HL-60 (cell line): ENCODE measurements at regions not wholly inside any gene's neighbourhood (a gene's known extent, or its start where the extent isn't known, plus 50 kb on each side); places are given as distances from the start of the nearest gene placed in this dataset.

Experiments
- CTCF ChIP-seq: IDR thresholded peaks from one replicate; pipeline ENCODE4 v1.5.1; 2011; ENCODE audit warnings: low read length, control low read depth, inconsistent platforms; ENCODE audit not compliant: insufficient read depth
- POLR2AphosphoS5 ChIP-seq: IDR thresholded peaks from 2 replicates; pipeline ENCODE4 v1.6.1; 2012; ENCODE audit warnings: low read depth
- REST ChIP-seq: IDR thresholded peaks from 2 replicates; pipeline ENCODE4 v1.6.1; 2012; ENCODE audit warnings: low read depth; ENCODE audit not compliant: insufficient replicate concordance

GRCh38 chr6:106916891-106917290, 57.6 kb downstream of the CD24 start:
- TF ChIP-seq POLR2AphosphoS5: no peak
- no peak for TF ChIP-seq CTCF
- no peak for TF ChIP-seq REST
